Coronary artery (tissue), 2 donors: ENCODE measurements at regions not wholly inside any gene's neighbourhood (a gene's known extent, or its start where the extent isn't known, plus 50 kb on each side); places are given as distances from the start of the nearest gene placed in this dataset.

Experiments used
- DNase-seq: peaks from one replicate; pipeline ENCODE4 v3.0.0-alpha.2; 2017; ENCODE audit warnings: low spot score
- H3K27ac ChIP-seq, 2 donors: fragments of 200-600 bp; sonication (generic); one replicate each; pipeline ENCODE4 v1.5.1; 2016 to 2019
- H3K4me3 ChIP-seq: fragments of 200-600 bp; sonication (generic); 2 replicates; pipeline ENCODE4 v1.5.1; 2016; ENCODE audit warnings: mild to moderate bottlenecking, moderate library complexity
- TF ChIP-seq, protein P1 (sequence below): fragments of 200-600 bp; sonication (generic); IDR thresholded peaks from one replicate; pipeline ENCODE4 v1.5.1; 2019; ENCODE audit warnings: antibody characterized with exemption

DNA sequence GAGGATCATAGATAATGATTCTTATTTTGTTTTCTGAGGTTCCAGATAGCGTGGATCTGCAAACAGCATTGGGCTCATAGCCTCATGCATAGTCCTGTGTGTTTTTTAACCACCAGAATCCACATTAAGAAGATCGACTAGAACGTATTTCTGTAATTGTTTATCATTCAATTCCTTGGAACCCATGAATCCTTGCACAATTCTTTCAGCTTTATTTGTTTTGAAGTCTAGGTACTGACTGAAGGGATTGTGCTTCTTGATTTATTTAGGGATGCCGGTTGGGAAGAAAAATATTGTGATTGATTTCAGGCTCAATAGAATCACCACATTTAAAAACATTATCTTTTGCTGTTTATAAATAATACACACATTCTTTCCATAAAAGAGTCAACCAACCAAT lies 314.6 kb upstream of the ZNF717 start:
- no peak for DNase-seq
- Histone ChIP-seq H3K27ac (no peak overlapping the region), H3K4me3 (no peak overlapping the region)
- TF ChIP-seq, protein P1, sequence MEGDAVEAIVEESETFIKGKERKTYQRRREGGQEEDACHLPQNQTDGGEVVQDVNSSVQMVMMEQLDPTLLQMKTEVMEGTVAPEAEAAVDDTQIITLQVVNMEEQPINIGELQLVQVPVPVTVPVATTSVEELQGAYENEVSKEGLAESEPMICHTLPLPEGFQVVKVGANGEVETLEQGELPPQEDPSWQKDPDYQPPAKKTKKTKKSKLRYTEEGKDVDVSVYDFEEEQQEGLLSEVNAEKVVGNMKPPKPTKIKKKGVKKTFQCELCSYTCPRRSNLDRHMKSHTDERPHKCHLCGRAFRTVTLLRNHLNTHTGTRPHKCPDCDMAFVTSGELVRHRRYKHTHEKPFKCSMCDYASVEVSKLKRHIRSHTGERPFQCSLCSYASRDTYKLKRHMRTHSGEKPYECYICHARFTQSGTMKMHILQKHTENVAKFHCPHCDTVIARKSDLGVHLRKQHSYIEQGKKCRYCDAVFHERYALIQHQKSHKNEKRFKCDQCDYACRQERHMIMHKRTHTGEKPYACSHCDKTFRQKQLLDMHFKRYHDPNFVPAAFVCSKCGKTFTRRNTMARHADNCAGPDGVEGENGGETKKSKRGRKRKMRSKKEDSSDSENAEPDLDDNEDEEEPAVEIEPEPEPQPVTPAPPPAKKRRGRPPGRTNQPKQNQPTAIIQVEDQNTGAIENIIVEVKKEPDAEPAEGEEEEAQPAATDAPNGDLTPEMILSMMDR, result no peak

- TF ChIP-seq, protein P1, result peak; percentile 39
- H3K4me3 ChIP-seq, result no peak overlapping the region
- DNase-seq, result no peak
- no peak overlapping the region for H3K27ac ChIP-seq
Measured at GRCh38 chr3:76107935-76108570, 322.7 kb upstream of the ZNF717 start.

- DNase-seq, result no peak
- Histone ChIP-seq H3K27ac (no peak overlapping the region), H3K4me3 (no peak overlapping the region)
- TF ChIP-seq, protein P1, result no peak
Measured at GRCh38 chr3:76111808-76112207, 326.5 kb upstream of the ZNF717 start.

GRCh38 chr3:76122007-76122406 lies 336.7 kb upstream of the ZNF717 start:
- TF ChIP-seq, protein P1, result no peak
- no peak overlapping the region for H3K4me3 ChIP-seq
- no peak for DNase-seq
- H3K27ac ChIP-seq, result no peak overlapping the region

DNA sequence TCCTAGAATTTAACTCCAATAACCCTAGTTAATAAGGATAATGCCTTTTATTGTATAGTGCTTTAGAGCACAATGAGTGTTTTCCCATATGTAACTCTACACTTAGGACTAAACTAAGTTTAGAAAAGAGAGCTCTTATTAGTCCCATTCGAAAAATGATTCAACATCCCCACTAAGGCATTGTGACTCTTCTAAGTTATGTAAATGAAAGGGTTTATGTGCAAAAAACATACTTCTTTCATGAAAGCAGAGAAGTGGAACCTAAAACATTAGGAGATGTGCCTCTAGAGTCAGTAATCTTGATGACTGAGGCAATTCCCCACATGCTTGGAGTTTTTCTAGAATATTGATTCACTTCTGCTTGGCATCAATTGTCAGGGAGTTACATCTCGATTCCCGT lies 344.1 kb upstream of the ZNF717 start:
- no peak for DNase-seq
- Histone ChIP-seq H3K27ac (no peak overlapping the region), H3K4me3 (no peak overlapping the region)
- TF ChIP-seq, protein P1, result no peak

GRCh38 chr3:76131396-76132153 lies 346.2 kb upstream of the ZNF717 start:
- DNase-seq, result no peak
- H3K27ac ChIP-seq, result no peak overlapping the region
- TF ChIP-seq, protein P1, result no peak
- no peak overlapping the region for H3K4me3 ChIP-seq

DNA sequence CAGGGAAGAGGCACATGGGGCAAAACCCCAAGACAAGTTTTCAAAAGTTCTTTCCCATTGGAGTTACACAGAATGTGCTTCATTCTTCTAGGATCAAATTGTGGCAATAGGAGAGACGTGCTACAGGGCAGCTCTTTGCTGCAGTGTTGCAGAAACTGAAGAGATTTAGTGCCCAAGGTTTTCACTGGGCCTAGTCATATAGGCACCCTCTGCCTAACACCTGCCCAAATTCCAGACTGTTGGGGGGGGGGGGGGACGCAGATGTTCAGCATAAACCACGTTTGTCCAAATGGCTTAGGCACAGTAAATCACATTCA lies 346.8 kb upstream of the ZNF717 start:
- TF ChIP-seq, protein P1, result no peak
- no peak overlapping the region for H3K4me3 ChIP-seq
- DNase-seq, result no peak
- no peak overlapping the region for H3K27ac ChIP-seq
